K562 (cell line): ENCODE measurements at regions not wholly inside any gene's neighbourhood (a gene's known extent, or its start where the extent isn't known, plus 50 kb on each side); places are given as distances from the start of the nearest gene placed in this dataset.

Source experiments
- ATAC-seq: fragments of 200-7000 bp; cut with Tn5 transposase; 3 replicates; pipeline ENCODE4 v1.9.1; 2020; ENCODE audit warnings: moderate library complexity
- BruUV-seq: library from RNA; stranded (reverse); fragments of 400-500 nt; replicated peaks from 2 replicates; lab custom pipeline; 2021; lab: Mats Ljungman, UMichigan
- CTCF ChIA-PET: fragments of 300-600 bp; formaldehyde crosslinking; extraction: SDS; loops from one replicate; lab custom pipeline; 2021; ENCODE audit warnings: low intra/inter-chr PET ratio; lab: Yijun Ruan, JAX
- POLR2A ChIA-PET: fragments of 300-600, 350-650 bp; sonication (Branson Sonifier 250); formaldehyde crosslinking; extraction: SDS; loops from one replicate; lab custom pipeline; 2021; ENCODE audit warnings: antibody characterized with exemption, inconsistent platforms; lab: Yijun Ruan, JAX
- DNase-seq, 4 experiments: peaks; one replicate each; pipeline versions ENCODE4 v3.0.0 to v3.0.0-alpha.2; 2011 to 2018; ENCODE audit warnings: low spot score in 3 of 4, mixed read lengths in 3 of 4; ENCODE audit errors: extremely low read depth in 1 of 4
- FAIRE-seq: peaks from 2 replicates; lab custom pipeline; 2011; peaks lifted over from hg19 to GRCh38; lab: Jason Lieb, UNC
- H2AFZ ChIP-seq: 2 replicates; pipeline ENCODE4 v1.6.0; 2011; ENCODE audit warnings: low read depth, low read length, control low read depth, inconsistent platforms
- H3K27ac ChIP-seq: fragments of 200-600 bp; 3 replicates; pipeline ENCODE4 v1.8.0; 2011; ENCODE audit warnings: low read depth, mild to moderate bottlenecking, control low read depth, inconsistent platforms, low read length, moderate library complexity, mixed read lengths; ENCODE audit errors: extremely low read depth
- H3K27me3 ChIP-seq, 2 experiments: fragments of 300-600 bp in 1 of 2; 2 replicates in 1 of 2; 3 replicates in 1 of 2; pipeline versions ENCODE4 v1.6.0 to v1.8.0; 2011; ENCODE audit warnings: inconsistent platforms in 2 of 2, low read length in 2 of 2, mild to moderate bottlenecking in 1 of 2, mixed read lengths in 1 of 2, moderate library complexity in 1 of 2; ENCODE audit not compliant: control insufficient read depth in 2 of 2, insufficient read depth in 2 of 2
- H3K36me3 ChIP-seq: fragments of 300-600 bp; 3 replicates; pipeline ENCODE4 v1.8.0; 2011; ENCODE audit warnings: mild to moderate bottlenecking, low read length, inconsistent platforms; ENCODE audit not compliant: control insufficient read depth, insufficient read depth
- H3K4me1 ChIP-seq, 2 experiments: fragments of 200-600 bp in 1 of 2; replicated peaks in 1 of 2; 2 replicates in 1 of 2; 3 replicates in 1 of 2; pipeline versions ENCODE4 v1.5.1 to v1.8.0; 2011; ENCODE audit warnings: inconsistent platforms in 2 of 2, low read length in 2 of 2, mild to moderate bottlenecking in 1 of 2, mixed read lengths in 1 of 2, moderate library complexity in 1 of 2; ENCODE audit not compliant: control insufficient read depth in 2 of 2, insufficient read depth in 2 of 2
- H3K4me2 ChIP-seq: 2 replicates; pipeline ENCODE4 v1.6.1; 2011; ENCODE audit warnings: low read length, control low read depth, inconsistent platforms, mixed read lengths; ENCODE audit not compliant: insufficient read depth
- H3K4me3 ChIP-seq: fragments of 200-600 bp; sonication (generic), shearing (Covaris generic); 2 replicates; pipeline ENCODE4 v1.5.1; 2016; ENCODE audit warnings: control low read depth, inconsistent platforms
- H3K79me2 ChIP-seq: fragments of 200-600 bp; 3 replicates; pipeline ENCODE4 v1.8.0; 2011; ENCODE audit warnings: low read length, inconsistent platforms; ENCODE audit not compliant: control insufficient read depth, insufficient read depth
- H3K9ac ChIP-seq, 2 experiments: 2 replicates each; pipeline versions ENCODE4 v1.6.0 to v1.6.1; 2011; ENCODE audit warnings: low read depth in 2 of 2, low read length in 2 of 2, control low read depth in 1 of 2, inconsistent platforms in 1 of 2, mild to moderate bottlenecking in 1 of 2, mixed read lengths in 1 of 2; ENCODE audit not compliant: insufficient read depth in 1 of 2
- H3K9me1 ChIP-seq: one replicate; pipeline ENCODE4 v1.6.0; 2011; ENCODE audit warnings: inconsistent platforms, mild to moderate bottlenecking, low read length, moderate library complexity; ENCODE audit not compliant: control insufficient read depth, insufficient read depth
- H3K9me3 ChIP-seq: replicated peaks from 2 replicates; pipeline ENCODE4 v1.5.1; 2011; ENCODE audit warnings: low read depth, low read length, inconsistent platforms; ENCODE audit not compliant: control insufficient read depth, insufficient read depth
- H4K20me1 ChIP-seq: replicated peaks from 2 replicates; pipeline ENCODE4 v1.6.1; 2011; ENCODE audit warnings: low read length, inconsistent platforms, mixed read lengths; ENCODE audit not compliant: control insufficient read depth, insufficient read depth
- CBX8 ChIP-seq: fragments of 200-600 bp; sonication (generic); IDR thresholded peaks from 2 replicates; pipeline ENCODE4 v1.6.1; 2012; ENCODE audit warnings: borderline replicate concordance, mixed run types, low read depth, mild to moderate bottlenecking, moderate library complexity, mixed read lengths, low read length, control low read depth, inconsistent platforms; ENCODE audit not compliant: poor library complexity, severe bottlenecking; ENCODE audit errors: extremely low read depth
- JUND ChIP-seq, 2 experiments: IDR thresholded peaks; 2 replicates in 1 of 2; 3 replicates in 1 of 2; pipeline ENCODE4 v1.6.1; 2011; ENCODE audit warnings: borderline replicate concordance in 2 of 2, low read depth in 2 of 2, low read length in 2 of 2, improper control_type of control experiment in 1 of 2, missing biosample characterization in 1 of 2, missing genetic modification characterization in 1 of 2, missing genetic modification reagents in 1 of 2
- MECOM ChIP-seq: fragments of 250-450 bp; sonication (Bioruptor Pico); IDR thresholded peaks from 2 replicates; pipeline ENCODE4 v1.8.0; 2022; ENCODE audit warnings: inconsistent platforms
- MYC ChIP-seq, 2 experiments: fragments of 250-450 bp in 1 of 2; sonication (Bioruptor Pico) in 1 of 2; IDR thresholded peaks; 2 replicates each; pipeline versions ENCODE4 v1.5.1 to v1.6.1; 2012 to 2021; ENCODE audit warnings: low read depth in 2 of 2, borderline replicate concordance in 1 of 2, improper control_type of control experiment in 1 of 2, low read length in 1 of 2, mild to moderate bottlenecking in 1 of 2, moderate library complexity in 1 of 2
- PHTF2 ChIP-seq: fragments of 250-450 bp; sonication (Bioruptor Pico); IDR thresholded peaks from 2 replicates; pipeline ENCODE4 v1.5.0; 2021; ENCODE audit warnings: mild to moderate bottlenecking
- POLR2A ChIP-seq: fragments of 450-650 bp; conservative IDR thresholded peaks from 2 replicates; pipeline ENCODE4 v1.6.1; 2016
- POLR2AphosphoS2 ChIP-seq: IDR thresholded peaks from 2 replicates; pipeline ENCODE4 v1.6.1; 2012; ENCODE audit warnings: low read length, improper control_type of control experiment
- ZFP1 ChIP-seq: fragments of 450-650 bp; formaldehyde crosslinking; IDR thresholded peaks from 2 replicates; pipeline ENCODE4 v1.4.0; 2020; ENCODE audit warnings: mild to moderate bottlenecking, mixed read lengths
- ZNF778 ChIP-seq: fragments of 450-650 bp; formaldehyde crosslinking; IDR thresholded peaks from 2 replicates; pipeline ENCODE4 v1.4.0; 2020; ENCODE audit warnings: mild to moderate bottlenecking, moderate library complexity
- WGBS: fragments of 100-300 bp; shearing (Covaris generic); methylation state at CpG from one replicate; pipeline ENCODE4 v1.1.6; 2016; ENCODE audit warnings: low coverage, mixed read lengths; ENCODE audit not compliant: insufficient coverage; ENCODE audit errors: missing lambda C conversion rate; 5-methylcytosine and 5-hydroxymethylcytosine counted together
- in situ Hi-C: fragments of 300-500 bp; cut with MboI; formaldehyde crosslinking; loops from 4 replicates; pipeline ENCODE4 v1.15.0; 2018; ENCODE audit warnings: inconsistent platforms, mixed read lengths
- intact Hi-C: fragments of 100-400 bp; cut with micrococcal nuclease; formaldehyde crosslinking; loops from 2 replicates; pipeline ENCODE4 v1.14.2; 2022
- TF ChIP-seq, protein P1 (sequence below), 2 experiments: fragments of 450-650 bp in 1 of 2; sonication (generic) in 1 of 2; formaldehyde crosslinking; conservative IDR thresholded peaks; 2 replicates each; pipeline versions ENCODE4 v1.4.0 to v1.8.1; 2020 to 2022; ENCODE audit warnings: mild to moderate bottlenecking in 1 of 2, missing genetic modification reagents in 1 of 2
- TF ChIP-seq, protein P2 (sequence below): sonication (generic); formaldehyde crosslinking; IDR thresholded peaks from 2 replicates; pipeline ENCODE4 v1.8.0; 2022; ENCODE audit warnings: mild to moderate bottlenecking, missing genetic modification reagents
- TF ChIP-seq, protein P3 (sequence below), 2 experiments: fragments of 250-450 bp in 1 of 2; fragments of 450-650 bp in 1 of 2; sonication (Bioruptor Pico) in 1 of 2; IDR thresholded peaks; 2 replicates each; pipeline versions ENCODE4 v1.6.1 to v1.8.0; 2016 to 2021; ENCODE audit warnings: mild to moderate bottlenecking in 2 of 2, moderate library complexity in 2 of 2, missing compliant biosample characterization in 1 of 2, missing genetic modification characterization in 1 of 2

DNA sequence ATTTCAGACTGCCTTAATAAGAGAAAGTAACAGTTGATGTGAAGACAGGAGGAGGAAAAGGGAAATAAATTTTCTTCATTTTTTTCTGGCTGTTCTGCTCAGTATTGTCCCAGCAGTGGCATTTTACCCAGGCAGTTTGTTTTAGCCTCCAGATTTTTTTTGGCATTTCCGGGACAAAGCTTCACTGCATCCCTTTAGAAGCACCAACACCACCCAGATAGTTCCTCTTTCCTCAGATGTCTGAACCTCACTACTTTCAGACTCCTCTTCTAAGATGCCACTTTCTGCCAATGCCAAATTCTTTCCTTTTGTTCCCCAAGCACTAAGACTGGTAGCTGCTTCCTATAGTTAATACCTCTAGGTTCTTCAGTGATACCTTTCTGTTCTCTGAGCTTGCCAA, 480.1 kb upstream of the SLC10A2 start:
- H3K4me1 ChIP-seq: no peaks in the 10 kb centered on the region
- 0% methylated on average over 1 of the region's 1 CpG for WGBS
- CTCF ChIA-PET: no interaction called here
- no peak for FAIRE-seq
- H3K9me1 ChIP-seq: no peaks in the 10 kb centered on the region
- H3K36me3 ChIP-seq: no peaks in the 10 kb centered on the region
- BruUV-seq: no TSS peak
- POLR2A ChIA-PET: no interaction called here
- no peak overlapping the region for H2AFZ ChIP-seq
- H3K4me3 ChIP-seq: no peak overlapping the region
- no peaks in the 10 kb centered on the region for H3K27me3 ChIP-seq
- no peak overlapping the region for H3K9ac ChIP-seq
- intact Hi-C loops: no loop called here
- in situ Hi-C loops: no loop called here
- no peak overlapping the region for H3K4me2 ChIP-seq
- no peaks in the 10 kb centered on the region for H3K79me2 ChIP-seq
- no peak for ATAC-seq
- H3K9me3 ChIP-seq: no peaks in the 10 kb centered on the region
- no peak for DNase-seq
- H3K27ac ChIP-seq: no peak overlapping the region
- TF ChIP-seq, protein P1, sequence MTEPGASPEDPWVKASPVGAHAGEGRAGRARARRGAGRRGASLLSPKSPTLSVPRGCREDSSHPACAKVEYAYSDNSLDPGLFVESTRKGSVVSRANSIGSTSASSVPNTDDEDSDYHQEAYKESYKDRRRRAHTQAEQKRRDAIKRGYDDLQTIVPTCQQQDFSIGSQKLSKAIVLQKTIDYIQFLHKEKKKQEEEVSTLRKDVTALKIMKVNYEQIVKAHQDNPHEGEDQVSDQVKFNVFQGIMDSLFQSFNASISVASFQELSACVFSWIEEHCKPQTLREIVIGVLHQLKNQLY (CRISPR knock-in tag; conservative IDR thresholded peaks at IDR 0.05): no peak
- TF ChIP-seq, protein P2, sequence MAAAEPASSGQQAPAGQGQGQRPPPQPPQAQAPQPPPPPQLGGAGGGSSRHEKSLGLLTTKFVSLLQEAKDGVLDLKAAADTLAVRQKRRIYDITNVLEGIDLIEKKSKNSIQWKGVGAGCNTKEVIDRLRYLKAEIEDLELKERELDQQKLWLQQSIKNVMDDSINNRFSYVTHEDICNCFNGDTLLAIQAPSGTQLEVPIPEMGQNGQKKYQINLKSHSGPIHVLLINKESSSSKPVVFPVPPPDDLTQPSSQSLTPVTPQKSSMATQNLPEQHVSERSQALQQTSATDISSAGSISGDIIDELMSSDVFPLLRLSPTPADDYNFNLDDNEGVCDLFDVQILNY (CRISPR knock-in tag): no peak
- no peak for TF ChIP-seq ZNF778
- TF ChIP-seq PHTF2 (CRISPR knock-in tag): no peak
- no peak for TF ChIP-seq MECOM
- TF ChIP-seq ZFP1: no peak
- TF ChIP-seq, protein P3, sequence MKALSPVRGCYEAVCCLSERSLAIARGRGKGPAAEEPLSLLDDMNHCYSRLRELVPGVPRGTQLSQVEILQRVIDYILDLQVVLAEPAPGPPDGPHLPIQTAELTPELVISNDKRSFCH (CRISPR knock-in tag; IDR thresholded peaks at IDR 0.05): no peak
- TF ChIP-seq, protein P3 (tag; IDR thresholded peaks at IDR 0.05): no peak
- no peak for TF ChIP-seq POLR2AphosphoS2
- no peak for TF ChIP-seq CBX8
- no peak for TF ChIP-seq MYC (IDR thresholded peaks at IDR 0.05; ENCODE audit: low read depth, low read length)
- TF ChIP-seq MYC (CRISPR knock-in tag; IDR thresholded peaks at IDR 0.05; ENCODE audit: borderline replicate concordance, low read depth): no peak
- no peak for TF ChIP-seq JUND (IDR thresholded peaks at IDR 0.05; ENCODE audit: borderline replicate concordance, low read depth, low read length)
- no peak for TF ChIP-seq JUND (tag; IDR thresholded peaks at IDR 0.05; ENCODE audit: borderline replicate concordance, low read depth, low read length)
- no peak for TF ChIP-seq POLR2A
- H4K20me1 ChIP-seq: no peaks in the 10 kb centered on the region
